GM04503 (cell line): ENCODE measurements at regions not wholly inside any gene's neighbourhood (a gene's known extent, or its start where the extent isn't known, plus 50 kb on each side); places are given as distances from the start of the nearest gene placed in this dataset.

Source experiments
- DNase-seq: peaks from one replicate; pipeline ENCODE4 v3.0.0-alpha.2; 2012; ENCODE audit warnings: low read depth

- no peak for DNase-seq
Measured at GRCh38 chr3:16658004-16658924, 53.0 kb upstream of the DAZL start.

- DNase-seq, result no peak
Measured at GRCh38 chr3:16658925-16659793, 53.9 kb upstream of the DAZL start.

- no peak for DNase-seq
Measured at GRCh38 chr3:16663854-16664712, 58.9 kb upstream of the DAZL start.

- DNase-seq, result peak; percentile 31
Measured at GRCh38 chr3:16665282-16665741, 60.1 kb upstream of the DAZL start.

DNA sequence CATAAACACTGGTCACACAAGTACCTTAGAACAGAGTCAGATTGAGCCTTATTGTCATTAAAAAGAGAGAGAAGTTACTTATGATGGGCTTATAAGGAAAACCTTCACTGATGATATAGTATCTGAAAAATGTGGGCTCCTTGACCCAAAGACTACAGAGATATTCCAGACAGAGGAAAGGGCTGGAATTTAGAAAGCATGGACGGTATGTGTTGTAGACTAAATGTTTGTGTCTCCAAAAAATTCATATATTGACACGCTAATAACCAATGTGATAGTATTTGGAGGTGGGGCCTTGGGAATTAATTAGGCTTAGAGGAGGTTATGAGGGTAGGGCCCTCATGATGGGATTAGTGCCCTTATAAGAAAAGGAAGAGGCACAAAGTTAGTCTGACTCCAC is 61.0 kb upstream of the DAZL start:
- DNase-seq, result no peak

- DNase-seq, result no peak
Measured at GRCh38 chr3:16667633-16668032, 62.4 kb upstream of the DAZL start.

DNA sequence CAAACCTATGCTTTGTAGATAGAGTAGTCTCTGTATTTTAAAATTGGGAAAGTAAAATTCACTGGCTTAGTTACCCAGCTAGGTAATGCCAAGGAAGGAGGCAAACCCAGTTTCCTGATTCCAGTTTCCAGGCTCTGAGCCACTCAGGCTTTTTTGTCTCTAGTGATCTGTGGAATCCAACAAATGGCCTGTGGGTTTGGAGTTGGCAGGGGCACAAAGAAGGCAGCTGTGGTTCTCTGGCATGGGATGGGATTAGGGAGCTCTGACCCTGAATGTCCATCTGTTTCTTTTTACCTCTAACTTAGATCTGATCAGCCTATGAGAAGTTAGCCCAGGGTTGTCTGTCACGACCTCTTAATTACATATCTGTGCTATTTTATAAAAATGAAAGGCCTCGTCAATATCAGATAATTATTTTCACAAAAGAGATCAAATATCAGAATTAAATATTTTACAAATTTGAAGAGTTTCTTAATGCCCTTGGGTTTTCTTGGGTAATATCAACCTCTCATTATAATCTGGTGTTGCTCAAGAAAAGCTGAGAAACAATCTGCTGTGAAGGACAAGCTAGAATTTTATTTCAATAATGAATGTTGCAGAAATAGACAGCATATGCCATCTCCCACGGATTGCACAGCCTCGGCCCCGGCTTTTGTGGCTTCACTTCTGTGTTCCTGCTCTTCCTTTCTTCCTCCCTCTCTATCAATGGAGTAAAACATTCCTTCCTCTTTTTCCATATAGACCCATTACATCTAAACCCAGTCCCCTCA is 63.7 kb upstream of the DAZL start:
- no peak for DNase-seq

GRCh38 chr3:16670191-16670590 is 65.0 kb upstream of the DAZL start:
- DNase-seq, result no peak

GRCh38 chr3:16671690-16672089 is 66.5 kb upstream of the DAZL start:
- no peak for DNase-seq

DNA sequence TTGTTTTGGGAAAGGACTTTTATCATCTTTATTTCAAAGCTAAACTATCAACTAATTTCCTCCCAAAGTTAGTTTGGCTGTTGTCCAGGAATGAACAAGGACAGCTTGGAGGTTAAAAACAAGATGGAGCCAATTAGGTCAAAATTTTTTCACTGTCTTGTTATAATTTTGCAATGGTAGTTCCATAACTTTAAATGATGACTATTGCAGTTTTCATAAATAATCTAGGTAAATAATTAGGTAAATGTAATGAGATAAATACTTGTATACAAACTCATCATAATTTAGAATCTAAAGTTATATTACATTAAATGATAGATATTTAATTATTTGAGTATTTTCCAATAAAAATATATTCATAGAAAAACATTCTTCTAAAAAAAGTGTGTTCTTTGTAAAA is 68.3 kb upstream of the DAZL start:
- DNase-seq, result no peak

GRCh38 chr3:16675805-16676204 is 70.6 kb upstream of the DAZL start:
- DNase-seq, result no peak

DNA sequence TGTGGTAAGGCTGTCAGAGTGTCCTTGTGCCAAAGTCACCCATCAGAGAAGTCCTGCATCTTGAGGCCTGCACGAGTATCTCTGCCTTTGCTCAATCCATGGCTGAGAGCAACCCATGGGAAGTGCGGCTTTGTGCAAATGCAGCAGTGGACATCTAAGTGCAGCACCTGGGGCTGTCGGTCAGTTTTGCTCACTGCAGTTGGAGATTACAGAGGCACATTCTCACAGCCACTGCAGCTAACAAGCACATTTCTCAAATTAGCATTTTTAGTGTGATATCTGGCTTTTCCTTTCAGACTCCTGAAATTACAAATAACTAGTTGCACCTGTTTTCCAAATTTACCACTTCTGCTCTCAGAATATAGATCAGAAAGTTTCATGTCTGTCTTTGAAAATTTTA is 81.5 kb upstream of the DAZL start:
- no peak for DNase-seq

DNA sequence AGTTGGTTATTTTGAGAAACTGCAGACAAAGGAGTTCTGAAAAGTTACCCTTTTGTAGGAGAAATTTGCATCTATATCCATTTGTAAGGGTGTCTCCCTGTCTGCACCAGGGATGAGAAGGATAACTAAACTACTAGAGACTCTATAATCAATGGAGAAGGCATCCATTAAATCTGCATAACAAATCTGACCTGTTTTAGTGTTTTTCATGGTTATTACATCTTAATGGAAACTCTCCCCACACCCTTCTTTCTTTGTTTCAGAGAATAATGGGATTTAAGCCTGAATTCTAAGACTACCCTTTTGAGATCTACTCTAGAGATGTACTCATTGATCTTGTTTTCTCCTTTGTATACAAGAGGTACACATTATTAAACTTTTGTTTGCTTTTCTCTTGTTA is 82.0 kb upstream of the DAZL start:
- DNase-seq, result no peak

DNA sequence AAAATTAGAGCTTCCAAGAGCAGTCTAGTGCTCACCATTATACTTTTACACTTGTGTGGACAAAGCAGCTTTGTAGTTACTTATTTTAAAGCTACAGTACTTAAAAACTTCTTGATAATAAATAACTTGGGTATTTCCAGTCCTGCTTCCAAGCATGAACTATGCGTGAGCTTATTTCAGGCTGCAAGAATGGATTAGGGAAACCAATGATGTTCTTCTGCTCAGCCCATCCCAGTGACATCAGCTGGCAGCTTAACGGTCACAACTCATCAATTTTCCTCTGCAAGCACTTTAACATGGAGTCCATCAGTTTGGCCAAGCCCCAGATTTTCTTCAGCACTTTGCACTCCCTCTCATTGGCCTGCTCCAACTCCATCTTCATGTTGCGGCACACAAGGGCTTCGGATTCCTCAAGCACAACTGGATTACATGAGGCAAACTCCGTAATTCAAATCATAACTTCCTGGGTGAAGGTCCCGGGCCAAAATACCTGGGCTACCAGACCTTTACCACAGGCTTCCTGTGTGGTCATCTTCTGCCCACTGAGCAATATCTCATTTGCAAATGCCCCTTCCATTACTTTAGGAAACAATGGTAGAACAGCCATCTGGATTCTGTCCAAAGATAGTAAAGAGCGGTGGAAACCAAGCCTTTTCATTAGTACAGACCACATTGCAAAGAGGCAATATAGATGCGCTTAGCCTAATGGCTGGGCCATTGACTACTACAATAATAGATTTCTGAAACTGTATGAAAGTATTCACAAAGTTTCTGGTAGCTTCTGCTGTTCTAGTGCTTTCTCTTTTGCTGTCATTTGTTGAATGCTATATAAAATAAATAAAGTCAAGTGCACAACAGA is 87.5 kb upstream of the DAZL start:
- no peak for DNase-seq

DNA sequence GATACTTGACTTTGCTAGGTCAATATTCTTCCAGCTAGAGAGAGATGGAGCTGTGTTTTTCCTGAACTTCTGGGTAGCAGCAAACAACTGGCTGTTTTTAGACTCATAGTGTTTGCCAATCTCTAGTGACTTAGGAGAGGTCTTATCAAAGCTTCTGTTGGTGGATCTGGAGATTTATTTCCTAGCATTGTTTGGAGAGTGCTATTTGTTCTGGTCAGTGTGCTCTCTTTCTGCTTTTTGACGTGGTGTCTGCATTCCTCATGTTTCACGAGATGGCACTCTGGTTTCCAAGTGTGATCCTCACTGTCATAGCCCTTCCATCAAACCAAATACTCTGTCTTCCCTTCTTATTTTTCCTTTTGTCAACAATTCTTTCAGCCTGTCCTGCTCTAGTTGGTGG is 88.6 kb upstream of the DAZL start:
- no peak for DNase-seq

DNA sequence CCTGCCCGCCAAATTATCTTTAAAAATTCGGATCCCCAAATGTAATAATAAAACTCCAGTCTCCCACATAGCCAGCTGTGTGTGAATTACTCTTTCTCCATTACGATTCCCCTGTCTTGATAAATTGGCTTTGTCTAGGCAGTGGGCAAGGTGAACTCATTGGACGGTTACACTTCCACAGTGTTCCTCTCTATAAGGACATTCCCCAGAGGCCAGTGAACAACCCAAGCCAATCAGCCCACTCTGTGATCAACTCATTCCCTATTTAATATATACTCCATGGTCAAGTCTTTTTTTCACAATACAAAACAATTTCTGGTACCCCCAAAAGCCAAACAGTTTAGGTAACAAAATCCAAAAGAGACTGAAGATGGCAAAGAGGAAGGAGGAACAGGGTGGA is 90.5 kb upstream of the DAZL start:
- no peak for DNase-seq

DNA sequence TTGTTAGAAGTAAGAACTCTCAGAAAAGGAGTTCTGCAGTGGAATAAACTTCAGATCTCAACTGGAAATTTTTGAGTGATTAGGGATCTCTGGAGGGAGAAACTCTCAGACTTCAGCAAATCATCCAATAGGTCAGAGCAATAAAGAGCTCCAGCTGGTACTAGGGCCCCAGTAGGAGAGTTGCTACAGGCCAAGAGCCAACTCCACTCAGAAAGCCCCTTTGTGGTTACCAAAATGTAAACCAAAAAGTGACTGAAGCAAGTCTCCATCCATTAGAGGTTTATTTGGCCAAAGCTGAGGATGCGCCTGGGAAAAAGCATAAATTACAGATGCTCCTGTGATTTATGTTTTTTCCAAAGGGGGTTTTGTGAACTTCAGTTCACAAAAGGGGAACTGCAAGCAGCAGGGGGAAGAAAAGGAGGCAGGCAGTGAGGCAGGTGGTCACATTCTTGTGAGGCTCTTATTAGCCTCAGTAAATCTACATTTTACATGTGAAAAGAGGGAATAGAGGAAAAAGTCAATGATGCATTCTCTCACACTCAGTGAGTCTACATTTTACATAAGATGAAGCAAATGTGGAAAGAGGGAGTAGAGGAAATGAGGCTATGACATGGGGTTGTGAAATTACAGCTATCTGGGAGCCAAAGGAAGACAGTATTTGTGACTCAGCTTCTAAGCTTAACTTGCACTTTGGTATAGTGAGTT is 92.4 kb upstream of the DAZL start:
- peak; percentile 13 for DNase-seq

- no peak for DNase-seq
Measured at GRCh38 chr3:16700651-16701050, 95.4 kb upstream of the DAZL start.

DNA sequence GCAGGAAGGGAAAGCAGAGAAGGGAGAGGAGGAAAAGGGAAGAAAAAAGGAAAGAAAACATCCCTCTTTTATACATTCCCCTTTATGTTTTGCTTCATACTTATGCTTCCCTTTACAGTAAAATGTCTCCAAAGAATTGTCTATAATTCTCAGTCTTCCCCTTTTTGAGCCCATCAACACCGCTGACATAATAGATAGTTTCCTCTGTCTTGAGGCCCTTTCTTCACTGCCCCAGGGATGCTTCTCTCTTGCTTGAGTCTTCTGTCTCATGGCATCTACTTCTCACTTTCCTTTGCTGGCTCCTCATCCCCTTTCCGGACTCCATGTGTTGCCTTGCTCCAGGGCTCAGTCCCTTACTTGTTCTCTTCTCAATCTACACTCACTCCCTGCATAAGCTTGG is 99.7 kb upstream of the DAZL start:
- no peak for DNase-seq

- DNase-seq, result no peak
Measured at GRCh38 chr3:16707260-16707659, 102.0 kb upstream of the DAZL start.
